Erythroblast (primary cell): ENCODE measurements at regions not wholly inside any gene's neighbourhood (a gene's known extent, or its start where the extent isn't known, plus 50 kb on each side); places are given as distances from the start of the nearest gene placed in this dataset.

Experiments
- GATA1 ChIP-seq: IDR thresholded peaks from 2 replicates; pipeline ENCODE4 v1.6.1; 2011; ENCODE audit warnings: low read depth, mild to moderate bottlenecking, control low read depth, low read length, moderate library complexity
- POLR2A ChIP-seq: IDR thresholded peaks from 2 replicates; pipeline ENCODE4 v1.6.1; 2011; ENCODE audit warnings: mild to moderate bottlenecking, low read length

DNA sequence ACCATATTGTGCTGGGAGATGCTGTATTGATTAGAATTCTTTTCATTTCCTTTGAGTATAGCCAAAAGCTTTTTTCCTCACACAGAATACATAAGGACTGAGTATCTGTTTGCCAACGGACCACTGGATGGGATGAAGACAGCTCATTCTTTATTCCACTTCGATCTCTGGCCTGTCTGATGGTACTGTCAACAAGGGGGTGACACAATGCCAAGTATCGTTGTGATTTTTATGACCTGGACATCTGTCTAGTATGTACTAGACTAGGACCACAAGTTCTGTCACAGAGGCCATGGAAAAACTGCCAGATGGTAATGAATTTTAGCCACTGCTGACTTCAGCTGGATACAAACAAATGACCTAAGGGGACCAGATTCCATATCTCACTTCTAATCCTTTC, 502.7 kb downstream of the SOX5 start:
- no peak for TF ChIP-seq POLR2A
- TF ChIP-seq GATA1 = no peak
